Heart left ventricle (tissue), 13 donors: ENCODE measurements at regions not wholly inside any gene's neighbourhood (a gene's known extent, or its start where the extent isn't known, plus 50 kb on each side); places are given as distances from the start of the nearest gene placed in this dataset.

ENCODE experiments used
- CTCF ChIP-seq, 12 donors: fragments of 200-600 bp; sonication (generic) in 4 of 12; IDR thresholded peaks; one replicate each; pipeline versions ENCODE4 v1.5.0 to v1.8.0; 2018 to 2022; ENCODE audit warnings: antibody characterized with exemption in 12 of 12, mild to moderate bottlenecking in 5 of 12
- POLR2A ChIP-seq, 2 donors: fragments of 450-650 bp; IDR thresholded peaks; one replicate each; pipeline ENCODE4 v1.6.1; 2017; ENCODE audit warnings: antibody characterized with exemption in 2 of 2, mild to moderate bottlenecking in 2 of 2, moderate library complexity in 2 of 2
- donor health status: ischemic (EF 13 %, LVEDD 7.1; RV severe dilation, severe dysfunction).
- donor health status: DM: no; HTN: yes; CAD: no.
- donor health status: DM: no; HTN: no; CAD: no.
- donor health status: ischemic (EF 25% LVEDD 6.9; RV normal size, moderate dysfunction).
- donor health status: ischemic (EF 25% LVEDD 5.7; RV mildly dilated, moderate dysfunction).
- donor health status: ischemic (EF 35%, LVEDD 5.7; RV mildly dilated, moderate dysfunction).
- donor health status: nonischemic (EF 11% LVEDD 7.7; RV severe dilation, severe dysfunction).
- donor health status: DM: yes; HTN: yes; CAD: no.
- donor health status: PGD.
- donor health status: ischemic (EF 29% LVEDD 5.4; RV normal size, mild dysfunction).
- donor health status: nonischemic (EF 23%, LVEDD 6.1; RV moderate dilation, normal function).

GRCh38 chr6:71157345-71157744 is 131.3 kb upstream of the OGFRL1 start:
- TF ChIP-seq CTCF (IDR thresholded peaks at IDR 0.05) (no peak), POLR2A (IDR thresholded peaks at IDR 0.05) (no peak)
